A673 (cell line): ENCODE measurements at regions not wholly inside any gene's neighbourhood (a gene's known extent, or its start where the extent isn't known, plus 50 kb on each side); places are given as distances from the start of the nearest gene placed in this dataset.

Experiments used
- EZH2 ChIP-seq: fragments of 200-600 bp; sonication (generic); IDR thresholded peaks from 2 replicates; pipeline ENCODE4 v1.6.1; 2017; ENCODE audit warnings: borderline replicate concordance, low read depth, mild to moderate bottlenecking, mixed read lengths, antibody characterized with exemption, low read length; ENCODE audit not compliant: poor library complexity, severe bottlenecking
- TF ChIP-seq, protein P1 (sequence below): fragments of 300-800, 200-600 bp; sonication (generic); conservative IDR thresholded peaks from 2 replicates; pipeline ENCODE4 v1.5.1; 2017; ENCODE audit warnings: low read depth, mild to moderate bottlenecking, antibody characterized with exemption, low read length, moderate library complexity, mixed read lengths

DNA sequence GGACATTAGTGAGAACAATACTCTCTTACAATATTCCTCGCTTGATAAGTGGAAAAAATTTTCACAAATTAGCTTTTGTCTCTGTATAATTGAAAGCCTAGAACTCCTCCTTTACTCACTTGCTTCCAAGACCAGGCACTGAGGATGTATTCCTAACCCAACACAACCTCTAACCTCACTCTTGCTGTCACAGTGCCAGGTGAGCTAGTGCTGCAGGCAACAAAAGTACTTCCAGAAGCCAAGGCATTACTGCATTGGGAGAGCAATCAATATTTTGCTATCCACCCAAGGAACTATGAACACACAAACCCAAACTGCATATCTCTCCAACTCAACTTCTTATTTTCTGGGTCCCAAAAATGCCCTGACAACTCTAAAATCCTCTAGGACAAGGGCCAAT lies 1081.0 kb downstream of the VRK1 start:
- TF ChIP-seq EZH2: no peak
- TF ChIP-seq, protein P1, sequence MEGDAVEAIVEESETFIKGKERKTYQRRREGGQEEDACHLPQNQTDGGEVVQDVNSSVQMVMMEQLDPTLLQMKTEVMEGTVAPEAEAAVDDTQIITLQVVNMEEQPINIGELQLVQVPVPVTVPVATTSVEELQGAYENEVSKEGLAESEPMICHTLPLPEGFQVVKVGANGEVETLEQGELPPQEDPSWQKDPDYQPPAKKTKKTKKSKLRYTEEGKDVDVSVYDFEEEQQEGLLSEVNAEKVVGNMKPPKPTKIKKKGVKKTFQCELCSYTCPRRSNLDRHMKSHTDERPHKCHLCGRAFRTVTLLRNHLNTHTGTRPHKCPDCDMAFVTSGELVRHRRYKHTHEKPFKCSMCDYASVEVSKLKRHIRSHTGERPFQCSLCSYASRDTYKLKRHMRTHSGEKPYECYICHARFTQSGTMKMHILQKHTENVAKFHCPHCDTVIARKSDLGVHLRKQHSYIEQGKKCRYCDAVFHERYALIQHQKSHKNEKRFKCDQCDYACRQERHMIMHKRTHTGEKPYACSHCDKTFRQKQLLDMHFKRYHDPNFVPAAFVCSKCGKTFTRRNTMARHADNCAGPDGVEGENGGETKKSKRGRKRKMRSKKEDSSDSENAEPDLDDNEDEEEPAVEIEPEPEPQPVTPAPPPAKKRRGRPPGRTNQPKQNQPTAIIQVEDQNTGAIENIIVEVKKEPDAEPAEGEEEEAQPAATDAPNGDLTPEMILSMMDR: no peak
